GM18502 (cell line): ENCODE measurements at regions not wholly inside any gene's neighbourhood (a gene's known extent, or its start where the extent isn't known, plus 50 kb on each side); places are given as distances from the start of the nearest gene placed in this dataset.

ENCODE experiments used
- ATAC-seq: cut with Tn5 transposase; IDR thresholded peaks from one replicate; pipeline ENCODE4 v1.9.1; 2021; ENCODE audit warnings: mild to moderate bottlenecking; ENCODE audit not compliant: unreplicated experiment, poor library complexity

- ATAC-seq = no peak
Measured at GRCh38 chr6:9399916-9400315, 964.6 kb upstream of the SLC35B3 start.

DNA sequence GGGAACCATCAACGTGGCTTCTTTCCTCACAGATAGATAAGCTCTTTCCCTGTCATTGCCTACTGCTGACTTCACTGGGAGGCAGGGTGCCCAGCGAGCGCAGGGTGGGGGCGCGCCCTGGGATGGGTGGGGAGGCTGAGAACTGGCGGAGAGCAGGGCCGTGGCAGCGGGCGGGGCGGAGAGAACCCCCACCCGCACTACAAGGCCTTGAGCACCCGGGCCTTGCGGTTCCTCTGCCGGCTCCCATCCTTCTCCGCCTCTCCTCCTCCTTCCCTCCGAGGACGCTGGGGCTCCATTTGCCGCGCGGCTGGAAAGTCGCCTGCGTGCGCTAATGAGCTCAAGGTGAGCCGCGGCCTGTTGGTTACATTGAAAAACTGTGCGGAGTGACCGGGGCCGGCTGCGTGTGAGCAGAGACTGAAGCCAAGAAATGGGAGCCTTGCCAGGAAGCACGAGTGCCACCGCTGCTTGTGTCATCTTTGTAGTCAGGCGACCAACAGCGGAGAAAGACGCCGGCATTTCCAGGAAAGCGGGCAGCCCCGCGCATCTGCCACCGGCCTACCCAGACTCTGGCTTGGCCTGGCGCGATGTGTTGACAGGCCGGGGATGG lies 963.5 kb upstream of the SLC35B3 start:
- ATAC-seq = no peak

DNA sequence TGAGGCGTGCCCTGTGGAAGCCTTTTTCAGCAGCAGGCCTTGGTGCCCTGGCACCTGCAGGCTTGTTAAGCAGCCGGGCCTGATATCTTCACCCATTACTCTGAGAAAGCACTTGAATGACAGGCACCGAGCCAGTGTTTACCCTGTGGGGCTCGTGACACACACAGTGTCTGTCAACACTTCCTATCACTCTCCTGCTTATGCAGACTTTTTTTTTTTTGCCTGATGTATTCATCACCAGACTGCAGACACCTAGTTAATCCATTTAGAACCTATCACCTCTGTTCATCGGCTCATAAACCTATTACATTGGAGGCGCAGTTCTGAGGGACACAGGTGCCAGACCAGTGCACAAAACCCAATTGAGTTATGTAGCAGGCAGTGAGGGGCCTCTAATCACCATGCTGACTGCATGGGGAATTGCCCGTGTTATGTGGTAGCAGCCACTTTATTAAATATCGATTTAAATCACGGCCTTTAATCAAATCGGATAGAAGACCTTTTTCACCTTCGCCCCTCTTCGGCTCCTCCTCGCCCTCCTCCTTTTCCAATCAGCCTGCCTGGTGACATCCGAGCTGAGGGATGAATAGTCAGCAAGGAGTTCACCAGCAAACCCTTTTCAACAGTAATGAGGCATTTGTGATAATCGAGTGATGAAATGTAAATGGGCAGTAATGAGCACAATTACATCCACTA lies 962.9 kb upstream of the SLC35B3 start:
- no peak for ATAC-seq

DNA sequence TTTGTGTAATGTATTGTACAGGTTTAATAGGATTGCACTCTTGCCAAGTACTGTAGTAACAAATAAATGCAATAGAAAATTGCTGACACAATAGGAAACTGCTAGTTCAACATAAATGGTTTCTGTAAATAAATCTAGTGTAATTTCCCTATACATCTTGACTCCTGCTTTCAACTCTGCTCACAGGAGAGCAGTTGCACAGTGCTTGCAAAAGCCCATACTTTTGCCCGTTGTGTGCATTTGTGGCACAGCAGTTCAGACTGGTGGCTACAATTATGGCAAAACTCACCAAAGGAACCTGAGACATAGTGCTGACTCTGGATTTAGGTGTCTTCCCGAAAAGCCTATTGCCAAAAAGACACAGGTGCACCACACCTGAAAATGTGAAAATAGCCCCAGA lies 953.3 kb upstream of the SLC35B3 start:
- ATAC-seq = no peak

GRCh38 chr6:9380568-9380967 lies 945.2 kb upstream of the SLC35B3 start:
- no peak for ATAC-seq

DNA sequence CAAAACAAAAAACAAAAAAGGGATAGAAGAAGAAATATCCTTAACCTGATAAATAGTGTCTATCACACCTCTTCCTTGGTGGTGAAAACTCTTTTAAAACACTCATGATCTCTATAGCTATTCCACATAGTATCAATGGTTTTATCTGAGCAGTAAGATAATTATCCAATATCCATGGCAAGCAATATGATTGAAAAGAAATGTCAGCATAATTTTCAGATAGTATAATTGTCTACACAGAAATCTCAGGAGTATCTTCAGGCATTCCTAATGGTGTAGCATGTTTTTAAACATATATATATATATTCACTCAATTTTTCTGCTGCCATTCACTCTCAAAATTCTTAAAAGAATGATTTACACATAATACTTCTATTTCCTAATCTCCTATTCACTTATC lies 938.0 kb upstream of the SLC35B3 start:
- ATAC-seq = no peak

- no peak for ATAC-seq
Measured at GRCh38 chr6:9370480-9370879, 935.1 kb upstream of the SLC35B3 start.

GRCh38 chr6:9365378-9365777 lies 930.0 kb upstream of the SLC35B3 start:
- no peak for ATAC-seq

- ATAC-seq = no peak
Measured at GRCh38 chr6:9361749-9362148, 926.4 kb upstream of the SLC35B3 start.

- ATAC-seq = no peak
Measured at GRCh38 chr6:9360881-9361280, 925.5 kb upstream of the SLC35B3 start.

DNA sequence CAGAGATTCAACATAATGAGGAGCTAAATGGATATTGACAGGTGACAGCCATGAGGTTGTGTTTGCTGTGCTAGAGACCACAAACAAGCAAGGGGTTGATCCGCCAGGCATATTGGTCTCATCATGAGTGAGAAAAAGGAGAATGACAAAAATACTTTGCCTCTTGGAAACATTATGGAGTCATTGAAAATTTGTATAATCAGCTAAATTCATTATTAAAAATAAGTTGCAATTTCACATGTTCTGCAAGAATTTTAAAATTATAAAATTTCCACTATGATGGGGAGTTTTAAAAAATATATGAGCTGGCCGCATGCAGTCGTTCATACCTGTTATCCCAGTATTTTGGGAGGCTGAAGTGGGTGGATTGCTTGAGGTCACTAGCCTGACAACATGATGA lies 912.3 kb upstream of the SLC35B3 start:
- ATAC-seq = no peak

DNA sequence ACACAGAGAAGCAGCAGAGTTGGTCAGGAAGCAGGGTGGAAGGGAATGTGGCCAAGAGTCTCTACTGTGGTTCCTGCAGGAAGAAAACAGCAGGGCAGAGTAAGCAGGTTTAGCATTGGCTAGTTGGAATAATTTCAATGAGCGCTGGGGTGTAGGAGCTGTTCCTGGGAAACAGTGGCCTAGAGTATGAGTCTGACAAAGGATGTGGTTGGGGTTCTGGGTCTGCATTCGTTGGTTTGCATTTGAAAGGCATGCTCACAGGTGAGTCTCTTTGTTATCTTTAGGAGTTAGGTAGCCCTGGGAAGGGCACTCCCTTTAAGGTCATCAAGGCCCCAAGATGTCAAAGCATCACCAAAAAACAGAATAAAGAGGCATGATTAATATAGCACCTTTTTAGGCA lies 911.6 kb upstream of the SLC35B3 start:
- no peak for ATAC-seq

DNA sequence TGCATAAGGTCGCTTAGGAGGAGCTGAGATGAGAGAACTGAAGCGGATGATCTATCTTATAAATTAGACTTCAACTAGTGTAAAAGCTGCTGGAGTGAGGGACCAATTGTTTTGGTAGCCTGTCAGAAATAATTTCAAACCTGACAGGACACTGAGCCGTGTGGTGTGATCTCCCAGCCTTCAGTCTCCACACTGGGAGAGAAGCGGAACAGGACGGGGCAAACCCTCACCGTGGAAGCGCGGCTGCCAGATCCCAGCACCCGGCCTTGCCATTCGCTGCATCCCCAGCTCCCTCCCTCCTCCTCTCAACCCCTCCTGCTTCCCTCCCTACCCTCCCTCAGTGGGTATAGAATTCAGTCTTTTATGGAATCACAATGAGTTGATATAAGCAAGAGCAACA lies 900.1 kb upstream of the SLC35B3 start:
- no peak for ATAC-seq

DNA sequence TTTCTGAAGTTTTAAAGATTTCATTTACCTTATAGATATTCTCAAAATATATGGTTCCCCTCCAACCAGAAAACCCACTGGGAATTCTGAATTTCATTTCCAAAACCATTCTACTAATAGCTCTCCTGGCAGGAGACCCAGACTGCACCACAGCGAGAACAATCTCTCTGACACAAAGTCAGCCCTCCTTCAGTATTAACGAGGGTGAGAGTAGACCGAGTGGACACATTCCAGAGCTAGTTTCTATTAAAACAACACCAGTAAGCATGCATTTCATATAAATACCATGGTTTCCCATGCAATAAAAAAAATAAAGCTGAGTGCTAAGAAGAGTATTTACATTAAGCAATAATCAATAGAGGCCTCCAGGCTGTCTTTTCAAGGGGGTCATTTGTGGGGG lies 899.6 kb upstream of the SLC35B3 start:
- ATAC-seq = no peak

DNA sequence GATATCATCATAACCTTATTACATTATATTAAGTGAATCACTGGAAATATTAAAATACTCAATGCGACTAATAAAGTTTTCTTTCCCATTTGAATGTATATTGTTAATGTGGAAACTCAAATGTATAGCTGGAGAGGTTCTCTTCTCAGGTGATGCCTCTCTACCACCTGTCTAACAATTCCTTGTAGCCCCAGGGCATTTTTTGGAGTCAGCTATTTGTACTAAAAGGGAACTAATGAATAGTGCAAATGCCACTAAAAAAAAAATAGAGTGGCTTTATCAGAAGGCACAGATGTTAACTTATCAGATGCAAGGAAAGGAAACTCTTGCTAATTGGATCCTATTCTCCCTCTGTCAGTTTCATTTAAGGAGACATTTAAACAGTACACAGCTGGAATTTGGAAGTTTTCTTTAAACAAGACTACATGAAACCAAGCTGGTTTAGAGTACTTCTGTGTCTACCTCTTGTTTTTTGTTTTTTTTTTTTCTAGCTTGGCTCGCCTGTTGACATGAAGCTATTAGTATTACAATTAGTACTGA lies 897.0 kb upstream of the SLC35B3 start:
- ATAC-seq = no peak

DNA sequence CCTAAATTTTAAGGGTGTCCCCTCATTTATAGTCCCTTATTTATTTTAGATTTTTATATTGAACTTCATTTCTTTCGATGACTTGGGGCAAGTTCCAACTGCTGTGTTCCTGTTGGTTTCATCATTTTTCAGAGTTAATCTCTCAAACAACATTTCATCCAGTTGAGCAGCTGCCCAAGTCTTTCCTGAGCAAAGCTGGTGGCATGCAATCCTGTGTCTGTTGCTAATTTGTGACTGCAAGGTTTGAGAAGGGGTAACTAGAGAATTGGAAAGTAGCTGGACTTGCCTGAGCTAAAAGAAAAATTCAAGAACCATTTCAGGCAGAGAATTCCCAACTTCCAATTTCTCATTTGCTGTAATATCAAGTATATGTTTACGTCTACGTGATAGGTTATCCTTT lies 881.5 kb upstream of the SLC35B3 start:
- ATAC-seq = no peak

DNA sequence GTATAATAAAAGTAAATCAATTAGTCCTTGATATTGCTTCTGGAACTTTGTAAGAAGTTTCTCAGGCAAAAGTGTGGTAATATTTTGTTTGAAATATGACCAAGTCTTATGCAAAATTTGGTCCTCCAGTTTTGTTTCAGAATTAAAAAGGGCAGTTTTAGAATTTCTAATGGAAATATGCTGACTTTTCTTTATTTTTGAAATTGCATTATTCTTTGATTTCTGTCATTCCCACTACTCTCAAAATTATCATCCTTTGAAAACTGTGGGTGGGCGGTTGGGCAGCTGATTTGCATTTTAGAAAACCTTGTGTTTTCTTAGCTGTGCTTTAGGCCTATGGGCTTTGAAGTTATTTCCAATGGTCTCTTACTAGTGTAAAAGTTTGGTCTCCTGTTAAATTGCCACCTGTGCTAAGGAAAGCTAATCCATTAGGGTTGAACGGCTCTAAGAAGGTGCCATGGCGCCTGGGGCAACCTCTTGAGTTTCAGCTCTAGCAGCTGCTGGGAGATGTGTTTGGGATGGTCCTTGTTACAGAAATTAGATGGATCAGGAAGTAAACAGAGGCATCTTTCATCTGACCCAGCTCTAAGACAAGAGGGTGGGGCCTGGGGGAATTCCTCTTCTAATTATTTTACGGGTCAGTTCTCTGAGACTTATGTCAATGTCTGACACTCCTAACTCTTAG lies 880.8 kb upstream of the SLC35B3 start:
- no peak for ATAC-seq

GRCh38 chr6:9308284-9308683 lies 872.9 kb upstream of the SLC35B3 start:
- no peak for ATAC-seq

GRCh38 chr6:9307786-9308185 lies 872.4 kb upstream of the SLC35B3 start:
- no peak for ATAC-seq

GRCh38 chr6:9307187-9307586 lies 871.8 kb upstream of the SLC35B3 start:
- no peak for ATAC-seq

DNA sequence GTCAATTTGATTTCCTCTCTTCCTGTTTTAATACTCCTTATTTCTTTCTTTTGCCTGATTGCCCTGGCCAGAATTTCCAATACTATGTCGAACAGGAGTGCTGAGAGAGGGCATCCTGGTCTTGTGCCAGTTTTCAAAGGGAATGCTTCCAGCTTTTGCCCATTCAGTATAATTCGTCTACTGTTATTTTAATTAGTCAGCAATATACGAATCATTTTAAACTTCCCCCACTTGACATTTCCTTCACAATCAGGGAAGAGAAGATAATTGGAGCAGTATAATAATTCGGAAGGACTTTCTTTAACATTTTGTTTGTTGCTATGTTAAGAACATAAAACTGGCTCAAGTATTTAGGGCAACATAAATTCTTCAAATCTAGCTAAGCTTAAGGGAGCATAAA lies 860.3 kb upstream of the SLC35B3 start:
- ATAC-seq = no peak

GRCh38 chr6:9292975-9293374 lies 857.6 kb upstream of the SLC35B3 start:
- no peak for ATAC-seq
